Hematopoietic multipotent progenitor cell treated with erythropoietin and hydrocortisone succinate and interleukin-3 and kit ligand, for 15 days (in vitro differentiated cells): ENCODE measurements at regions not wholly inside any gene's neighbourhood (a gene's known extent, or its start where the extent isn't known, plus 50 kb on each side); places are given as distances from the start of the nearest gene placed in this dataset.

Experiments used
- DNase-seq: peaks from one replicate; pipeline ENCODE4 v3.0.0-alpha.2; 2015; ENCODE audit warnings: low spot score

DNA sequence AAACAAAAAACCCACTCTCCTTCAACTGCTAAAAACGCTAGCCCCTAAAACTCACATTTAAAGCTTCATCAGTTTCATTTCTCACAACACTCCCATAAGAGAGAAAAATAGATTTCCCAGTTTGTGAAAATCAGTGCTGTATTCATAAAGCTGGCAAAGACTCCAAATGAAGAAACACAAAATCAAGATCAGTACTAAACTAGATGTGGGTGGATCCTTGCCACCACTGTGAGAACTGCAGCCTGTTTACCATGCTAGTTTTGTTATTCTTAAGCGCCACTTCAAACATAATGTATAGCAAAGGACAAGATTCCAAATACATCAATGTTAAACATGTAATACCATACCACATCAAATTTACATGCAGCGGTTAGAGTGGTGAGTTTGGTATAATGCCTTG lies 104.5 kb upstream of the CCDC150 start:
- no peak for DNase-seq

- no peak for DNase-seq
These were observed 103.8 kb upstream of the CCDC150 start for GRCh38 chr2:196535742-196536141.

- no peak for DNase-seq
These were observed 102.2 kb upstream of the CCDC150 start for GRCh38 chr2:196537311-196537710.

GRCh38 chr2:196538189-196538588 lies 101.3 kb upstream of the CCDC150 start:
- no peak for DNase-seq

GRCh38 chr2:196538646-196539045 lies 100.9 kb upstream of the CCDC150 start:
- no peak for DNase-seq

DNA sequence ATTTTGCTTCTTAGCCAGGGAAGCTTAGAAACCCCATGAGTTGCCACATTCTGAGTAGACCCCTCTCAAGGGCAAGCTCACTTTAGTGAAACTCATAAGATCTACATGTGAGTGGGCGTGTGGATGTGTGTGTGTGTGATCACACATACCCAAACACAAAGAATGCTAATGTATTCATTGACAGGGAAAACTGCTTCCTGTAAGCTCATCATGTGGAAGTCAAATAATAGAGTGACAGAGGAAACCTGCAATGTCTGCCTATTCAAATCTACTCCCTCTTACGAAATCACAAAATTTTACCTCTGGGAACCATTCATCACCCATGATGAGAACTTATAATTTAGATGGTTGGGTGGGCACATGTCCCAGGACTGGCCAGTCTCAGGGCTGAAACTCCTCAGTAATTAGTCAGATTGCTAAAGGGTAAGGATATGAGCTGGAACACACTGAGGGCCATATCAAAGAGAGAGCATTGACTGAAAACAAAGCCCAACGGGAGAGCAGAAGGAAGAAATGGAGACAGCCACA lies 94.5 kb upstream of the CCDC150 start:
- DNase-seq, result no peak

DNA sequence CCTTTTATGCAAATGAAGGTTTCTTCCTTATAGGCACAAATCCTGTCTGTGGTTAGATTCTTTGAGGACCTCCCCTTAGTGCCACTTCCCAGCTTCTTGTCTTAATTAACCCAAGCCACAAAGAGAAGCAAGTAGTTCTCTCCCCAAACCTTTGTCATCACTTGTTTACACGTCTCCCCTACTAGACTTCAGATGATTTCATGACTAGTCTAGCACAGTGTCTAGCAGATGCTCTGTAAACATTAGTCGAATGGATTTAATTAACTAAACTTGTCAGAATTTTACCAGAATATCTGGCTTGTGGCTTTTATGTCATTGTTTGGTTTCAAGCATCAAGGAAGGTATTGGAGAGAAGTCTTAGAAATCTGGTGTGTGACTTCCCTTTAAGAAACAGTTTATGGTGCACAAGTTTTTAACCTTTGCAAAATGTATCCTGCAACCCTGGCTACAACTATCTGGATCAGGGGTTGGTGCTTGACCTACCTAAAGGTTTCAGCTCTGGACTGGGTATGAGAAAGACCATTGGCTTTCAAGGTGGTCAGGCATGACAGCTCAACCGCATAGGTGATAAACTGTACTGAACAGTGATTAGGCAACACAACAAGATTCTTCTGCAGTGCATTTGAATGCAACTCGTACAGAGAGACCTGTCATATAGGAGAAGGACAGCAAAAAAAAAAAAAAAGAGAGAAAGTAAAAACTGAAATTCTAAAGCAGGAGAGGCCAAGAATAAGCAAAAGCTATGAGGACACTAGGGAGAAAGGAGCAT lies 93.2 kb upstream of the CCDC150 start:
- DNase-seq, result no peak

DNA sequence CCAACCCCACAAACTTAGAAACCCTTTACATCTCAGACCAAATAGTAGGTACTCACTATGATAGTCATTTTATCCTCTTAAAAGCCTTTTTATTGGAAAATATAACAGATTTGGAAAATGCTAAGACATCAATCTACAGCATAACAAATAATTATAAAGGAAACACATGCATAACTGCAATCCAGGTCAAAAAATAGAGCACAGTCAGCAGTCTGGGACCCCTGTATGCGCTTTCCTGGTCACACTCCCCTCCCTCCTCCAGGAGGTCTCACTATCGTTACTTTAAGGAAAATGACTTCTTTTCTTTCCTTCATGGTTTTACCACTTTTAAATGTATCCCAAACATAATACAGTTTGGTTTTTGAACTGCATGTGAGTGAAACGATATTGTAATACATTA lies 90.5 kb upstream of the CCDC150 start:
- no peak for DNase-seq

- no peak for DNase-seq
These were observed 88.5 kb upstream of the CCDC150 start for GRCh38 chr2:196551014-196551413.

- no peak for DNase-seq
These were observed 84.4 kb upstream of the CCDC150 start for GRCh38 chr2:196555161-196555560.

GRCh38 chr2:196555726-196556125 lies 83.8 kb upstream of the CCDC150 start:
- DNase-seq, result no peak

- DNase-seq, result no peak
These were observed 81.0 kb upstream of the CCDC150 start for GRCh38 chr2:196558497-196558896.

DNA sequence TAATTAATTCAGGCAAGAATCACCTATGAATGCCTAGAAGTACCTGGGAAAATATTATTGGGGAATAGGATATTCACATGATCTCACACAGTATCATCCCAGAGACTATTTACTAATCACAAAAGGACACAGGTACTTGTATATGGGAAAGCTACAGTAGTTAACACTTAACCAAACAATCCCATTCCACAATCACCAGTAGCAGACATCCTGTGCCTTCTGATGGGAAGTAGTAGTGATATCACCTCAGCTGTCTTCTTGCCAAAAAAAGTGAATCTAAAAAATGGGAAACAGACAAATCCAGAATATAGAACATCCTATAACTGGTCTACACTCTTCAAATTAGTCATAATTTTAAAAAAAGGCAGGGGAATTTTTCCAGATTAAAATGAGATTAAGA lies 75.6 kb upstream of the CCDC150 start:
- DNase-seq, result no peak

DNA sequence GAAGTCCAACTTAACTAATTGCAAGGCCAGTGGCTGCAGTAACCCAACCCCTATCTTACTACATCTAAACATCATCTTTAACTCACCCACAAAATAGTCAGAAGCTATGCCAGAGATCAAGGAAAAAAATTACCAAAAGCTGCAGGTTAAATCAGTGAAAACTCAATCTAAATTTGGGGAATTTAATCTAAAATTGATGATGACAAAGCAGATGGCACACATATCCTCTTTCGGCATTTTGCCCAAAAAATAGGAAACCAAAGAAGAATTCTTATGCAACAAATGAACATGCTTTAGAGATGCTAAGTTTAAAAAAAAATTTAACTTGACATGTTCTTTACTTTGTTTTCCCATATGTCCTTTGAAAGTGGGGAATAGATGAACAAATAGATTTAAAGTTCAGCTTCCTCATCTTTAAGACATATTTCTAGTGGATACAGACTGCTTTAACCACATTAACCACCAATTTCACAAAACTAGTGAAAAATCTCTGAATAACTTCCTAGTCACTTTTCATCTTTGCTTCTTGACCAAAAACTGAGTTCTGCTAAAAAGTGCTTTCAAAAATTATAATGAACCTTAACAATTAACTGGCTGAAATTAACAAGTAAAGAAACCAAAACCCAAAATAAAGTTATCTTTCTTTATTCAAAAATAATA lies 74.3 kb upstream of the CCDC150 start:
- no peak for DNase-seq

- DNase-seq, result no peak
These were observed 73.5 kb upstream of the CCDC150 start for GRCh38 chr2:196565982-196566381.

DNA sequence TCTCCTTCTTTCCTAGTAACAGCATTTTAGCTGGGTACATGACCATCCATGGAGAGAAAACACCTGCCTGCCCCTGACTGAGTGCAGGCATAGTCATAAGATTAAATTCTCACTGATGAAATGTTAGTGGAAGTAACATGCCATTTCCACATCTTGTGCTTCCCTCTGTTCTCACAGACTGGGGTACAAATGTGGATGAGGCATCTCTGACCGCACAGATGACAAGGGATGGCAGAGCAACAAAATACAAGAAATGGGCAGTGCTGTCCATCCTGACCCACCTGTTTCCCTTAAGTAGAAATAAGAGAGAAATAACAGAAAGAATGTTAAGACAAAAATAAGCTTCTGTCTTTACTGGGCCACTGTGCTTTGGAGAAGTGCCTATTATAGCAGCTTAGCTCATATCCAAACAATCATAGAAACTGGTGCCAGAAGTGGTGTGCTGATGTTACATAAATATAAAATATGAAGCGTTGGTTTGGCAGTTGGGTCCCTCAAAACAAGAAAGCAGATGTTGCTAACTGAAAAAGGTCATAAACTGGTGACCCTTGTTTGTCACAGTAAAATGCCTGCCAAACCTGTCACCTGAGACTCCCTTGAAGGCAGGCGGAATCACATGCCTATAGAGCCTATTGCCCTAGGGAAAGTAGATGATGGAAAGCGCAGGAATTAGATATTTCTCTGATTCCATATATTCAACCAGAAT lies 72.4 kb upstream of the CCDC150 start:
- DNase-seq, result no peak

DNA sequence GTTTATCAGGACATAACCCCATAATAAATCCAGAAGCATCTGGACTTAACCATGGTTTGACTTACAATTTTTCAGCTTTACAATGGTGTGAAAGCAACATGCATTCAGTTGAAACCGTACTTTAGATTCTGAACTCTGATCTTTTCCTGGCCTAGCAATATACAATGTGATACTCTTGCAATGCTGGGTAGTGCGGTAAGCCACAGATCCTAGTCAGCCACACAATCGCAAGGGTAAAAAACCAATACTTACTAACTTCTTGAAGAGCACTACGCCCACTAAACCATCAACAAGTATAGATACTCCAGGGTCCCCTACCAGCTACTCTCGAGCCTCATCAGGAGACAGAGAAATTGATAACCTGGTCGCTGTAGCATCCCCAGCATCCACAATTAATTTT lies 71.0 kb upstream of the CCDC150 start:
- DNase-seq, result no peak

GRCh38 chr2:196584903-196585302 lies 54.6 kb upstream of the CCDC150 start:
- no peak for DNase-seq

GRCh38 chr2:196586511-196586991 lies 53.0 kb upstream of the CCDC150 start:
- DNase-seq, result no peak

DNA sequence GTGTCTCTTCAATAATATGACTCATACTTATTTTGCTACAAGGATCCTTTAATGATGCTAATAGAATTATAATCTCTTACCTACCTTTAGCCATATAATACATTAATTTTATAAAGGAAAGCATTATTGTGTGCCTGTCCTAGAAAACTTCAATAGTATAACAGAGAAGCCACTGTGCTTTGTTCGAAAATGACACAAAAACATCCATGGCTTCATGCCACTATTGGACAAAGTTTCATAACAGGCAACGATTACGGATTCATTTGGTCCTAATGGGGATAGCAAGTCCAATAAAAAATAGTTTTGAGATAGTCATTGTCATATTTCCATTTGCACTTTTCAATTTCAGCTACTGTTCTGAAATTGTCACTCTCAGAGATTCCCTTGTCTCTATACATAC lies 52.5 kb upstream of the CCDC150 start:
- no peak for DNase-seq

DNA sequence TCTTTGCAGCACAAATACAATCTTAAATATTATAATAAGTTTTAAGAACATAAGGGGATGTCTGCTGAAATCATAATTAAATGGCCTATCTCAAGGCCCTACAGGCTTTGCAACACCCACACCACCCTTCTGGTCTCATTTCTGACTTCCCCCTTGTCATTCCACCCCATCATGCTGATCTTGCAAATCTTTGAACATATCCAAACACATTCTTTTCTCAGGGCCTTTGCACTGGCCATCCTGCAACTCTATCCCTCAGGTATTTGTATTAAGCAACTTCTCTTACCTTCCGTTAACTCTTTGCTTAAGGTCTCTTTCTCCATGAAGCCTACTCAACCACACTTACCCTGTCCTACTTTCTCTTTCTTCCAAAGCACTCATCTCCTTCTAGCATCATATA lies 51.8 kb upstream of the CCDC150 start:
- no peak for DNase-seq

GRCh38 chr2:196589419-196589818 lies 50.1 kb upstream of the CCDC150 start:
- no peak for DNase-seq
